SK-N-SH (cell line): ENCODE measurements at regions not wholly inside any gene's neighbourhood (a gene's known extent, or its start where the extent isn't known, plus 50 kb on each side); places are given as distances from the start of the nearest gene placed in this dataset.

Experiments
- CTCF ChIA-PET: fragments of 300-600, 350-600 bp; formaldehyde crosslinking; extraction: SDS; loops from one replicate; lab custom pipeline; 2021; lab: Yijun Ruan, JAX
- POLR2A ChIA-PET: fragments of 350-600 bp; sonication (Branson Sonifier 250); formaldehyde crosslinking; extraction: SDS; loops from one replicate; lab custom pipeline; 2020; ENCODE audit warnings: antibody characterized with exemption, inconsistent platforms; lab: Yijun Ruan, JAX
- DNase-seq: peaks from one replicate; pipeline ENCODE4 v3.0.0; 2012
- H2AFZ ChIP-seq: fragments of 200-600 bp; sonication (generic); 2 replicates; pipeline ENCODE4 v1.8.1; 2016; ENCODE audit warnings: antibody characterized with exemption, mild to moderate bottlenecking, low read depth
- H3F3A ChIP-seq: fragments of 200-600 bp; sonication (generic); replicated peaks from 2 replicates; pipeline ENCODE3; 2016; ENCODE audit warnings: antibody characterized with exemption, mild to moderate bottlenecking; ENCODE audit not compliant: insufficient read depth
- H3K27ac ChIP-seq, 2 experiments: fragments of 200-500 bp in 1 of 2; fragments of 200-600 bp in 1 of 2; sonication (Bioruptor generic) in 1 of 2; sonication (generic), shearing (Covaris generic) in 1 of 2; 2 replicates each; pipeline versions ENCODE4 v1.5.1 to v1.6.1; 2014 to 2016; ENCODE audit warnings: low read depth in 2 of 2, inconsistent platforms in 1 of 2, low read length in 1 of 2, mild to moderate bottlenecking in 1 of 2, mixed read lengths in 1 of 2
- H3K27me3 ChIP-seq: fragments of 200-600 bp; sonication (generic), shearing (Covaris generic); 2 replicates; pipeline ENCODE4 v1.6.1; 2016; ENCODE audit warnings: mixed run types; ENCODE audit not compliant: insufficient read depth
- H3K36me3 ChIP-seq, 2 experiments: fragments of 200-500 bp in 1 of 2; fragments of 200-600 bp in 1 of 2; sonication (Bioruptor generic) in 1 of 2; sonication (generic) in 1 of 2; replicated peaks in 1 of 2; 2 replicates each; pipeline versions ENCODE3 to v1.5.1; 2014 to 2016; ENCODE audit warnings: low read length in 1 of 2, mild to moderate bottlenecking in 1 of 2; ENCODE audit not compliant: insufficient read depth in 2 of 2, control insufficient read depth in 1 of 2
- H3K4me1 ChIP-seq, 2 experiments: fragments of 200-500 bp in 1 of 2; fragments of 200-600 bp in 1 of 2; sonication (Bioruptor generic) in 1 of 2; sonication (generic), shearing (Covaris generic) in 1 of 2; 2 replicates each; pipeline versions ENCODE4 v1.5.1 to v1.6.1; 2014 to 2016; ENCODE audit warnings: low read depth in 1 of 2, low read length in 1 of 2, mixed run types in 1 of 2; ENCODE audit not compliant: insufficient read depth in 2 of 2, control insufficient read depth in 1 of 2
- H3K4me2 ChIP-seq: fragments of 200-600 bp; sonication (generic), shearing (Covaris generic); 2 replicates; pipeline ENCODE4 v1.6.1; 2017; ENCODE audit warnings: mixed run types
- H3K4me3 ChIP-seq, 2 experiments: fragments of 200-500 bp in 1 of 2; fragments of 200-600 bp in 1 of 2; sonication (Bioruptor generic) in 1 of 2; sonication (generic), shearing (Covaris generic) in 1 of 2; 2 replicates each; pipeline versions ENCODE4 v1.5.1 to v1.8.1; 2014 to 2016; ENCODE audit warnings: low read depth in 2 of 2, inconsistent platforms in 1 of 2, low read length in 1 of 2, mild to moderate bottlenecking in 1 of 2, mixed read lengths in 1 of 2, moderate library complexity in 1 of 2
- H3K79me2 ChIP-seq: fragments of 200-600 bp; sonication (generic); 2 replicates; pipeline ENCODE4 v1.8.1; 2017; ENCODE audit warnings: mild to moderate bottlenecking; ENCODE audit not compliant: insufficient read depth
- H3K9ac ChIP-seq: fragments of 200-600 bp; sonication (generic); 2 replicates; pipeline ENCODE4 v1.6.1; 2017; ENCODE audit warnings: mixed run types
- H3K9me2 ChIP-seq: fragments of 200-600 bp; sonication (generic); 2 replicates; pipeline ENCODE4 v1.6.1; 2017; ENCODE audit warnings: mixed run types
- H3K9me3 ChIP-seq: fragments of 200-600 bp; sonication (generic); 2 replicates; pipeline ENCODE4 v1.6.1; 2017; ENCODE audit warnings: mixed run types, mild to moderate bottlenecking, moderate library complexity
- H4K20me1 ChIP-seq: fragments of 200-600 bp; sonication (generic); 2 replicates; pipeline ENCODE4 v1.6.1; 2017; ENCODE audit warnings: mild to moderate bottlenecking, mixed run types; ENCODE audit not compliant: insufficient read depth
- FOSL2 ChIP-seq: IDR thresholded peaks from 2 replicates; pipeline ENCODE4 v1.4.0; 2012; ENCODE audit warnings: low read depth, mild to moderate bottlenecking, moderate library complexity, borderline replicate concordance
- FOXM1 ChIP-seq: IDR thresholded peaks from 2 replicates; pipeline ENCODE4 v1.4.0; 2012; ENCODE audit warnings: low read depth, mild to moderate bottlenecking
- GABPA ChIP-seq: IDR thresholded peaks from 2 replicates; pipeline ENCODE4 v1.4.0; 2012; ENCODE audit warnings: low read depth, mild to moderate bottlenecking
- MAX ChIP-seq: IDR thresholded peaks from 2 replicates; pipeline ENCODE4 v1.4.0; 2012; ENCODE audit warnings: low read depth
- MEF2A ChIP-seq: IDR thresholded peaks from 2 replicates; pipeline ENCODE4 v1.4.0; 2012; ENCODE audit warnings: low read depth, borderline replicate concordance
- MXI1 ChIP-seq: IDR thresholded peaks from 2 replicates; pipeline ENCODE4 v1.6.1; 2012; ENCODE audit warnings: mild to moderate bottlenecking, low read depth, low read length, improper control_type of control experiment
- NFIC ChIP-seq: IDR thresholded peaks from 2 replicates; pipeline ENCODE4 v1.4.0; 2012; ENCODE audit warnings: borderline replicate concordance
- NRF1 ChIP-seq: IDR thresholded peaks from 2 replicates; pipeline ENCODE4 v1.6.1; 2012; ENCODE audit warnings: low read depth, mild to moderate bottlenecking, low read length
- POLR2AphosphoS5 ChIP-seq: IDR thresholded peaks from 2 replicates; pipeline ENCODE4 v1.6.1; 2012; ENCODE audit warnings: low read depth, low read length
- RCOR1 ChIP-seq: fragments of 150-350 bp; IDR thresholded peaks from 2 replicates; pipeline ENCODE4 v1.6.1; 2017; ENCODE audit warnings: antibody characterized with exemption, low read length
- REST ChIP-seq: IDR thresholded peaks from 2 replicates; pipeline ENCODE4 v1.6.1; 2012; ENCODE audit warnings: mild to moderate bottlenecking, low read depth, low read length, moderate library complexity
- RFX5 ChIP-seq: IDR thresholded peaks from 2 replicates; pipeline ENCODE4 v1.6.1; 2012; ENCODE audit warnings: mild to moderate bottlenecking, improper control_type of control experiment, low read length
- SMC3 ChIP-seq: IDR thresholded peaks from 2 replicates; pipeline ENCODE4 v1.6.1; 2012; ENCODE audit warnings: low read depth, low read length, improper control_type of control experiment
- TAF1 ChIP-seq: IDR thresholded peaks from 2 replicates; pipeline ENCODE4 v1.6.1; 2012; ENCODE audit warnings: low read depth, mild to moderate bottlenecking, low read length, moderate library complexity, borderline replicate concordance
- TCF12 ChIP-seq: IDR thresholded peaks from 2 replicates; pipeline ENCODE4 v1.4.0; 2012
- TEAD4 ChIP-seq: IDR thresholded peaks from 2 replicates; pipeline ENCODE4 v1.4.0; 2012; ENCODE audit warnings: mild to moderate bottlenecking, borderline replicate concordance; ENCODE audit not compliant: insufficient read depth
- USF1 ChIP-seq: IDR thresholded peaks from 2 replicates; pipeline ENCODE4 v1.4.0; 2012; ENCODE audit warnings: low read depth, borderline replicate concordance
- WGBS: methylation state at CpG from one replicate; pipeline ENCODE4 v1.1.6; 2017; ENCODE audit warnings: low lambda C conversion rate; 5-methylcytosine and 5-hydroxymethylcytosine counted together
- TF ChIP-seq, protein P1 (sequence below): fragments of 150-350 bp; IDR thresholded peaks from 2 replicates; pipeline ENCODE4 v1.6.1; 2016; ENCODE audit warnings: mild to moderate bottlenecking, low read depth, low read length
- TF ChIP-seq, protein P2 (sequence below): fragments of 150-350 bp; IDR thresholded peaks from 2 replicates; pipeline ENCODE4 v1.6.1; 2017; ENCODE audit warnings: antibody characterized with exemption, low read length, low read depth, borderline replicate concordance
- TF ChIP-seq, protein P3 (sequence below): fragments of 200-600 bp; sonication (generic); IDR thresholded peaks from 2 replicates; pipeline ENCODE4 v1.6.1; 2017; ENCODE audit warnings: antibody characterized with exemption, mild to moderate bottlenecking, moderate library complexity
- TF ChIP-seq, protein P4 (sequence below): IDR thresholded peaks from 2 replicates; pipeline ENCODE4 v1.4.0; 2012; ENCODE audit warnings: low read depth, borderline replicate concordance

DNA sequence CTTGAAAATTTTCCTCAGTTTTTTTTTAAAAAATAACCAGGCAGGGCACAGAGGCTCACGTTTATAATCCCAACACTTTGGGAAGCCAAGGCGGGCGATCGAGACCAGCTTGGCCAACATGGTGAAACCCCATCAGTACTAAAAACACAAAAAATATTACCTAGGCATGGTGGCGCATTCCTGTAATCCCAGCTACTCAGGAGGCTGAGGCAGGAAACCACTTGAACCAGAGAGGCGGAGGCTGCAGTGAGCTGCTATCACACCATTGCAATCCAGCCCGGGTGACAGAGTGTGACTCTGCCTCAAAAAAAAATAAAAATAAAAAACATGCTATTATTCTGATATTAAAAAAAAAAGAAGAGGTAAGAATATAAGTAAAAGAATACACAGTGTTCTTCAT, 191.0 kb downstream of the ZEB2 start (continued):
- TF ChIP-seq, protein P1, sequence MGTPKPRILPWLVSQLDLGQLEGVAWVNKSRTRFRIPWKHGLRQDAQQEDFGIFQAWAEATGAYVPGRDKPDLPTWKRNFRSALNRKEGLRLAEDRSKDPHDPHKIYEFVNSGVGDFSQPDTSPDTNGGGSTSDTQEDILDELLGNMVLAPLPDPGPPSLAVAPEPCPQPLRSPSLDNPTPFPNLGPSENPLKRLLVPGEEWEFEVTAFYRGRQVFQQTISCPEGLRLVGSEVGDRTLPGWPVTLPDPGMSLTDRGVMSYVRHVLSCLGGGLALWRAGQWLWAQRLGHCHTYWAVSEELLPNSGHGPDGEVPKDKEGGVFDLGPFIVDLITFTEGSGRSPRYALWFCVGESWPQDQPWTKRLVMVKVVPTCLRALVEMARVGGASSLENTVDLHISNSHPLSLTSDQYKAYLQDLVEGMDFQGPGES: no peak
- TF ChIP-seq SMC3: no peak
- no peak for TF ChIP-seq MXI1

DNA sequence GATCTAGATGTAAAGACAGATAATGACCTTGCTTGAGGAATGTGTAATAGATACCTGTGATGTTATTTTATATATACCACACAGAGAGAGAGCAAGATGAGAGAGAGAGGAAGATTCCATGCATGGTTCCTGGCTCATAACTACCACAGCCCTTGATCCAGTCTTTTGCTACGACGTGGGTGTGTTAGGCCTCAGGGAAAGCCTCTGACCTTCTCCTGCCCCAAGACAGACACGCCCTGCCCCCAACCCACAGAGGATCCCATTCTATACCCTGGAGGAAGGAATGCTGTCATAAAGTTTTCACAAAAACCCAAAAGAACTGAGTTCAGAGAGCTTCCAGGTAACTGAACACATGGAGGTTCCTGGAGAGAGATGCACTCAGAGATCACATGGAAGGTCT, 193.1 kb downstream of the ZEB2 start:
- Histone ChIP-seq H2AFZ (no peak overlapping the region), H3K9me3 (no peaks in the 10 kb centered on the region), H3K9ac (no peak overlapping the region), H3K4me3 (no peak overlapping the region), H3K9me2 (no peaks in the 10 kb centered on the region)
- no peak for TF ChIP-seq TCF12
- TF ChIP-seq RFX5: no peak
- TF ChIP-seq TAF1: no peak
- TF ChIP-seq TEAD4: no peak
- no peak for TF ChIP-seq MEF2A
- TF ChIP-seq NFIC: no peak
- TF ChIP-seq USF1: no peak
- no peak for TF ChIP-seq FOXM1
- TF ChIP-seq, protein P2, sequence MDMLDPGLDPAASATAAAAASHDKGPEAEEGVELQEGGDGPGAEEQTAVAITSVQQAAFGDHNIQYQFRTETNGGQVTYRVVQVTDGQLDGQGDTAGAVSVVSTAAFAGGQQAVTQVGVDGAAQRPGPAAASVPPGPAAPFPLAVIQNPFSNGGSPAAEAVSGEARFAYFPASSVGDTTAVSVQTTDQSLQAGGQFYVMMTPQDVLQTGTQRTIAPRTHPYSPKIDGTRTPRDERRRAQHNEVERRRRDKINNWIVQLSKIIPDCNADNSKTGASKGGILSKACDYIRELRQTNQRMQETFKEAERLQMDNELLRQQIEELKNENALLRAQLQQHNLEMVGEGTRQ: no peak
- TF ChIP-seq POLR2AphosphoS5: no peak
- no peak for TF ChIP-seq REST
- TF ChIP-seq, protein P1: no peak
- TF ChIP-seq, protein P3, sequence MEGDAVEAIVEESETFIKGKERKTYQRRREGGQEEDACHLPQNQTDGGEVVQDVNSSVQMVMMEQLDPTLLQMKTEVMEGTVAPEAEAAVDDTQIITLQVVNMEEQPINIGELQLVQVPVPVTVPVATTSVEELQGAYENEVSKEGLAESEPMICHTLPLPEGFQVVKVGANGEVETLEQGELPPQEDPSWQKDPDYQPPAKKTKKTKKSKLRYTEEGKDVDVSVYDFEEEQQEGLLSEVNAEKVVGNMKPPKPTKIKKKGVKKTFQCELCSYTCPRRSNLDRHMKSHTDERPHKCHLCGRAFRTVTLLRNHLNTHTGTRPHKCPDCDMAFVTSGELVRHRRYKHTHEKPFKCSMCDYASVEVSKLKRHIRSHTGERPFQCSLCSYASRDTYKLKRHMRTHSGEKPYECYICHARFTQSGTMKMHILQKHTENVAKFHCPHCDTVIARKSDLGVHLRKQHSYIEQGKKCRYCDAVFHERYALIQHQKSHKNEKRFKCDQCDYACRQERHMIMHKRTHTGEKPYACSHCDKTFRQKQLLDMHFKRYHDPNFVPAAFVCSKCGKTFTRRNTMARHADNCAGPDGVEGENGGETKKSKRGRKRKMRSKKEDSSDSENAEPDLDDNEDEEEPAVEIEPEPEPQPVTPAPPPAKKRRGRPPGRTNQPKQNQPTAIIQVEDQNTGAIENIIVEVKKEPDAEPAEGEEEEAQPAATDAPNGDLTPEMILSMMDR: no peak
- no peak for TF ChIP-seq GABPA
- TF ChIP-seq RCOR1: no peak
- TF ChIP-seq MAX: no peak
- TF ChIP-seq, protein P4, sequence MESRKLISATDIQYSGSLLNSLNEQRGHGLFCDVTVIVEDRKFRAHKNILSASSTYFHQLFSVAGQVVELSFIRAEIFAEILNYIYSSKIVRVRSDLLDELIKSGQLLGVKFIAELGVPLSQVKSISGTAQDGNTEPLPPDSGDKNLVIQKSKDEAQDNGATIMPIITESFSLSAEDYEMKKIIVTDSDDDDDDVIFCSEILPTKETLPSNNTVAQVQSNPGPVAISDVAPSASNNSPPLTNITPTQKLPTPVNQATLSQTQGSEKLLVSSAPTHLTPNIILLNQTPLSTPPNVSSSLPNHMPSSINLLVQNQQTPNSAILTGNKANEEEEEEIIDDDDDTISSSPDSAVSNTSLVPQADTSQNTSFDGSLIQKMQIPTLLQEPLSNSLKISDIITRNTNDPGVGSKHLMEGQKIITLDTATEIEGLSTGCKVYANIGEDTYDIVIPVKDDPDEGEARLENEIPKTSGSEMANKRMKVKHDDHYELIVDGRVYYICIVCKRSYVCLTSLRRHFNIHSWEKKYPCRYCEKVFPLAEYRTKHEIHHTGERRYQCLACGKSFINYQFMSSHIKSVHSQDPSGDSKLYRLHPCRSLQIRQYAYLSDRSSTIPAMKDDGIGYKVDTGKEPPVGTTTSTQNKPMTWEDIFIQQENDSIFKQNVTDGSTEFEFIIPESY: no peak
- no peak for TF ChIP-seq NRF1
- no peak for TF ChIP-seq FOSL2
- TF ChIP-seq, all 33 proteins: peak for 0
- Histone ChIP-seq H3K36me3 (no peaks in the 10 kb centered on the region), H3F3A (no peaks in the 10 kb centered on the region), H3K79me2 (peaks cover 11% of the 10 kb centered on the region), H3K4me2 (no peak overlapping the region), H4K20me1 (no peaks in the 10 kb centered on the region), H3K4me1 (no peaks in the 10 kb centered on the region; a peak in 1 of 4 replicates), H3K27ac (no peak overlapping the region), H3K27me3 (no peaks in the 10 kb centered on the region)
- WGBS: 97% methylated on average over 3 of the region's 3 CpGs
- POLR2A ChIA-PET: no interaction called here
- CTCF ChIA-PET: no interaction called here
- no peak for DNase-seq
